HG02970 (cell line): ENCODE measurements at regions not wholly inside any gene's neighbourhood (a gene's known extent, or its start where the extent isn't known, plus 50 kb on each side); places are given as distances from the start of the nearest gene placed in this dataset.

Experiments
- ATAC-seq: cut with Tn5 transposase; IDR thresholded peaks from one replicate; pipeline ENCODE4 v1.9.1; 2021; ENCODE audit warnings: mild to moderate bottlenecking, moderate library complexity, moderate number of reproducible peaks; ENCODE audit not compliant: unreplicated experiment, low FRiP score

- ATAC-seq = no peak
These were observed 413.9 kb downstream of the DUSP10 start for GRCh38 chr1:221327954-221328353.

GRCh38 chr1:221328371-221328770, 413.5 kb downstream of the DUSP10 start:
- no peak for ATAC-seq

GRCh38 chr1:221331273-221332183, 410.4 kb downstream of the DUSP10 start:
- no peak for ATAC-seq

GRCh38 chr1:221334062-221334461, 407.8 kb downstream of the DUSP10 start:
- no peak for ATAC-seq

GRCh38 chr1:221335161-221336101, 406.5 kb downstream of the DUSP10 start:
- no peak for ATAC-seq

DNA sequence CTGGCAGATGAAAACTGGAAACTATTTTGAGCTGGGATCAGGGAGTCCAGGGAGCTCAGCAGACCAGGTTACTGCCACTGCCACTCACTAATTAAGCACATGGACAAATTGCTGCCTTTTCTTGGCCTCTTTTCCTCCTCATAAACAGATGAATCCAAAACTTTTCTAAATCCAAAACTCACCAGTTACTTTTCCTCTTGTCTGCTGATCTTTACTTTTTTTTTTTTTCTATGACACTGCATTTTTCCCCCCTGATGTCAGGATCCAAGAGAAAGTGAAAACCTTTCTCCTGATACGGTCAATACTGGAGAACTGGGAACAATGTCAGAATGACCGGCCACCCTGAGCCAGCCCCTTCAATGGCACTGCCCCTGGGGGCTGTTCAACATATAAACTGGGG, 405.8 kb downstream of the DUSP10 start:
- no peak for ATAC-seq

DNA sequence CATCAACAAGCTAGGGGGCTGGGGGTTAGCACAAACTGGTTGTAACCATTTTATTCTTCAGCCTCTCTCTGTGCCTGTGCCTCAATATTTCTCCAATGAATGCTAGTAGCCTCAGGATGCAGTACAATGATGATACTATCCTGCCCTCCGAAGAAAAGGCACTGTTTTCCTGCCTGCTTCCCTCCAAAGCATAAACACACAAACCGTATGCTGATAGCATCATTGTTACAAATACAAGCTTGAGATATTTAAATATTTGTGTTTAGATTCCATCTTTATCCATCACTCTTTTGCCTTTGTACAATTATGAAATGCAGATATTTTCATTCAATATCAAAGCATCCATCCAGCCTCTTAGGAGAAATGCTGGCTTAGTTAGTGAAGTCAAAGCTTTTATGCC, 404.8 kb downstream of the DUSP10 start:
- ATAC-seq = no peak

DNA sequence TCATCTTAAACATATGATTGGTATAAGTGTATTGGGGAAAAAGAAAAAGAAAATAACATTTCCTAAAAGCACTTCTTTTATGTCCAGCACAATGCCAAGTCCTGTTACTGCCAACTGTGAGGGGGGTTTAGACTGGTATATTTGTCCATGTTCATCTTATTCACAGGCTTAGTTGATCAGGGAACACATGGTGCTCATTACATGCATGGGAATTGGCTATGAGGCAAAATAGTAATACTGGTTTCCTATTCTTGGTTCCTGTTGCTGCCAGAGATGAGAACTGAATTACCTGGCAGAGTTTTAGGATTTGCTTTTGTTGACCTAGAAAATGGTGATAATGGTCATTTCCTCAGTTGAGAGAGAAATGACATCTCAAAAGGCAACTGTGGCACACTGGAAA, 398.8 kb downstream of the DUSP10 start:
- no peak for ATAC-seq

DNA sequence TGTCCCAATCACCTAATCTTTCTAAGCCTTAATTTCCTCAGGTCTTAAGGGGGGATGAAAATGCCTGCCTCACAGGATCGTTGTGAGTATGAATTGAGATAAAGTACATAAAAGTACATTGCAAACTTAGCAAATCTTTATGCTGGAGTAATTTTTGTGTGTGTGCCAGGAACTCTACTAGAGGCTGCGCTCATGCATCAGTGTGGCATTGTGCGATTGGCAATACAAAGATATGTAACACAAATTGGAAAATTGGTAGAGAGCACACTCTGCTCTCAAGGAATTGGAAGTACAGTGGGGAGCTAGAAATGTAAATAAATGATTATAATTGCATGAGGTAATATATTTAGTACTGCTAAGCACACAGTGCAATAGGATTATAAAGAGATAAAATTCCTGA, 398.3 kb downstream of the DUSP10 start:
- no peak for ATAC-seq

DNA sequence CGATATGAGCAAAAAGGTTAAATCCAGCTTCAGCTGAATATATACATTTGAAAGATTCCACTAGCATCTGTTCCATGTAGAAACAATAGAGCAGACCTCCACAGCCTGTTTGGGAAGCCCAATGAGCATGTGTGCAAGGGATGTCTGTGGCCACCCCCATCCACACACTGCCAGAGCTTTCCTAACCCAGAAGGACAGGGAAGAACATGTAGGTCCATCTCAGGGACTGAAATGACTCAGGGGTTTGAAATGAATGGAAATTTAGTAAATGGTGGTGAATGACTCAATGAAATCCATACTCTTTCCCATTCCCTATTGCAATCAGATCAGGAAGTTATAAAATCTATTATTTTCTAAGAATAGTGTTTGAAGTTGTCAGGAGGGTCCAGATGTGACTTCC, 397.2 kb downstream of the DUSP10 start:
- ATAC-seq = no peak

GRCh38 chr1:221347706-221348105, 394.2 kb downstream of the DUSP10 start:
- no peak for ATAC-seq

GRCh38 chr1:221350091-221350490, 391.8 kb downstream of the DUSP10 start:
- no peak for ATAC-seq

- ATAC-seq = no peak
These were observed 385.2 kb downstream of the DUSP10 start for GRCh38 chr1:221356693-221357092.

- no peak for ATAC-seq
These were observed 378.9 kb downstream of the DUSP10 start for GRCh38 chr1:221363039-221363438.

DNA sequence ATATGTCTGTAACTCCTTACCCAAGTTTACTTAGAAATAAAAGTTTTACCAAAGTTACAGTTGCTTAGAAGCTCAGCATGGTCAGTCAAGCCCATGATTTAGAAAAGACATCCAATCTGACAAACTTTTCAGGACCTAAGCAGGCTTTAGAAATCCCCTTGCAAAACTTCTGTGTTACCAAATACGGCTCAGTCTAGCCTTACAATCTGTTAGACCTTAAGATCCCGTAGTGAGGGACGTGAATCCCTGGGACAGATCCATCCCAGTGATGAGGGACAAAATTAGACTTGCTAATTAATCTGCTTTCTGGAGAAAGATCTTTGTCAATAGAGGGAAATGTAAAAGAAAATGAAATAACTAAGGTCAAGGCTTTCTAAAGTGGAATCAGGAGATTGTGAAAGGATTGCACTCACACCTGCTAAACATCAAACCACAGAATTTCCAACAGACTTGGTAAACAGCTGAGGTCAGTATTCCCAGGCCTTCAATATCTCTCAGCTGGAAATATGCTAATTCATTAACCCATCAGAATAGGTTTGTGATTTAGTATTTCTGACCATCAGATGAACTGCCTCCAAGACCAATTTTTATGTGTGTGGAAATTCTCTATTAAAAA, 375.3 kb downstream of the DUSP10 start:
- no peak for ATAC-seq

- ATAC-seq = no peak
These were observed 370.2 kb downstream of the DUSP10 start for GRCh38 chr1:221371705-221372104.

- no peak for ATAC-seq
These were observed 368.1 kb downstream of the DUSP10 start for GRCh38 chr1:221373795-221374194.

DNA sequence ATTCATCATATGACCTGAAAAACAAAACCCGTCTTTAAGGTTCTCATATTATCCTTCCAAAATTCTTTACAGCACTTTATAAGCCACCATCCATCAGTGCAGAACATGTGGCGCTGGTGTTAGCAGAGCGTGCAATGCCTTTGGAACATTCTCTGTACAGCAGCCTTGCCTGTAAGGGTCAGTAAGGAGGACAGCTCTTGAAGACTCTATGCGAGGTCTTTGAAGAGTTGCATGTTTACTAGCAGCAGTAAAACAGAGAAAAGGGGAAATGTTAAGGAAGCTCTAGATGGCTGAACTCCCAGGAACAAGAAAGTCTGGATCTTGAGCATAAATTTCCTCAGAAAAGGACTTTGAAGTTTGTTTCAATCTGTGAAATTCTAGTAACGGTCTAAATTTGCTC, 365.6 kb downstream of the DUSP10 start:
- ATAC-seq = no peak

GRCh38 chr1:221381910-221382623, 359.8 kb downstream of the DUSP10 start:
- ATAC-seq = no peak

- no peak for ATAC-seq
These were observed 349.4 kb downstream of the DUSP10 start for GRCh38 chr1:221392453-221392852.
